ENCODE measurements at regions not wholly inside any gene's neighbourhood (a gene's known extent, or its start where the extent isn't known, plus 50 kb on each side); places are given as distances from the start of the nearest gene placed in this dataset.

- Histone ChIP-seq H2AFZ (ENCODE audit: low read length) (no peak overlapping the region), H3K27ac (ENCODE audit: extremely low read length, insufficient read depth, low read length) (no peak overlapping the region), H3K4me2 (ENCODE audit: low read depth, low read length) (no peak overlapping the region), H3K27me3 (ENCODE audit: control insufficient read depth in 1 of 2, insufficient read depth in 2 of 2, low read length in 2 of 2) (peaks cover 0 to 8% of the 10 kb centered on the region in 2 experiments; a peak in 1 of 5 replicates), H3K79me2 (ENCODE audit: insufficient read depth, low read length) (no peaks in the 10 kb centered on the region), H3K4me1 (ENCODE audit: insufficient read depth, low read length) (no peaks in the 10 kb centered on the region), H3K9me3 (ENCODE audit: low read length) (no peaks in the 10 kb centered on the region), H4K20me1 (ENCODE audit: insufficient read depth, low read length) (no peaks in the 10 kb centered on the region), H3K4me3 (replicated peaks in 1 of 3; ENCODE audit: insufficient read depth in 1 of 3, low read depth in 2 of 3, low read length in 3 of 3) (no peak overlapping the region), H3K36me3 (replicated peaks in 1 of 2; ENCODE audit: control insufficient read depth in 1 of 2, insufficient read depth in 2 of 2, low read length in 2 of 2) (no peaks in the 10 kb centered on the region), H3K9ac (ENCODE audit: insufficient read depth, low read depth, low read length) (no peak overlapping the region)
- WGBS (ENCODE audit: low lambda C conversion rate), result 18% methylated on average over 3 of the region's 3 CpGs
- BruUV-seq (replicated peaks), result no TSS peak
- no peak for ATAC-seq
- TF ChIP-seq SRF (IDR thresholded peaks at IDR 0.05; ENCODE audit: low read depth, low read length) (no peak), ZNF775 (CRISPR knock-in tag; IDR thresholded peaks at IDR 0.05; ENCODE audit: borderline replicate concordance) (no peak), RAD51 (IDR thresholded peaks at IDR 0.05; ENCODE audit: borderline replicate concordance) (no peak), TMF1 (CRISPR knock-in tag; IDR thresholded peaks at IDR 0.05; ENCODE audit: low read depth) (no peak), ISL2 (CRISPR knock-in tag; IDR thresholded peaks at IDR 0.05) (no peak), TAF15 (IDR thresholded peaks at IDR 0.05; ENCODE audit: low read depth, low read length, poor library complexity, severe bottlenecking) (no peak), MAZ (IDR thresholded peaks at IDR 0.05; ENCODE audit: borderline replicate concordance, low read depth, low read length) (no peak), MAZ (CRISPR knock-in tag; IDR thresholded peaks at IDR 0.05; ENCODE audit: low read depth) (no peak)
- TF ChIP-seq, protein P1, sequence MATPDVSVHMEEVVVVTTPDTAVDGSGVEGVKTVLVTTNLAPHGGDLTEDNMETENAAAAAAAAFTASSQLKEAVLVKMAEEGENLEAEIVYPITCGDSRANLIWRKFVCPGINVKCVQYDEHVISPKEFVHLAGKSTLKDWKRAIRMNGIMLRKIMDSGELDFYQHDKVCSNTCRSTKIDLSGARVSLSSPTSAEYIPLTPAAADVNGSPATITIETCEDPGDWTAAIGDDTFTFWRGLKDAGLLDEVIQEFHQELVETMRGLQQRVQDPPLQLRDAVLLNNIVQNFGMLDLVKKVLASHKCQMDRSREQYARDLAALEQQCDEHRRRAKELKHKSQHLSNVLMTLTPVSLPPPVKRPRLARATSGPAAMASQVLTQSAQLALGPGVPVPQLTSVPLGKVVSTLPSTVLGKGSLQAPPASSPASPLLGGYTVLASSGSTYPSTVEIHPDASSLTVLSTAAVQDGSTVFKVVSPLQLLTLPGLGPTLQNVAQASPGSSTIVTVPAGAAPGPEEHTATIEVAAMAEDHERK (CRISPR knock-in tag; IDR thresholded peaks at IDR 0.05; ENCODE audit: low read depth), result no peak
- TF ChIP-seq, protein P2, sequence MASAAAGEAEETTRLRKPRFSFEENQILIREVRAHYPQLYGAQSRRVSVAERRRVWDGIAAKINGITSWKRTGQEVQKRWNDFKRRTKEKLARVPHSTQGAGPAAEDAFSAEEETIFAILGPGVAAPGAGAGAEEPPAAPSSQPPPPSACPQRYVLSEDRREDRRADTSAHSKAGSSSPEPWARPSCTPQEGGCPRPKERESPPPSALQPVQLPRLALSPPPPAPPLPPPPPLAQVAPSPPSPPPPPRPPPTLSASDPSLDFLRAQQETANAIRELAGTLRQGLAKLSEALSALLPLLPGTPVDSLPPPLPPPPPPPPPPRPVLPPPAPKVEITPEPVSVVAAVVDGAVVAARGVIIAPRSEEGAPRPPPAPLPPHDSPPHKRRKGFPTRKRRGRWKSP (CRISPR knock-in tag; IDR thresholded peaks at IDR 0.05), result no peak
- intact Hi-C loops (cut with micrococcal nuclease; ENCODE audit: unreplicated experiment), result no loop called here
- no peak for DNase-seq (ENCODE audit: low spot score)
- ChIA-PET CTCF (ENCODE audit: low intra/inter-chr PET ratio, low total read pairs) (interaction anchor here (0.9 kb wide), 1 partner anchor 148 kb away, joined by 4 read pairs; no protein-coding TSS in a partner anchor), POLR2A (no interaction called here)
- no peak for FAIRE-seq
- in situ Hi-C loops (cut with HindIII; ENCODE audit: extremely low pct_ligation_motif_present, low pct_unique_long_range_greater_than_20kb), result no loop called here
Observed at GRCh38 chr20:16666272-16666671, 63.6 kb upstream of the SNRPB2 start.

Data from HepG2 (cell line).